Stimulated activated CD4-positive, alpha-beta T cell treated with anti-CD3 and anti-CD28 coated beads, Interleukin-4, amount 100 ng/mL, for 4 hours (primary cell): ENCODE measurements at regions not wholly inside any gene's neighbourhood (a gene's known extent, or its start where the extent isn't known, plus 50 kb on each side); places are given as distances from the start of the nearest gene placed in this dataset.

ENCODE experiments used
- DNase-seq, 2 experiments: peaks; one replicate each; pipeline ENCODE4 v3.0.0-alpha.2; 2020

DNA sequence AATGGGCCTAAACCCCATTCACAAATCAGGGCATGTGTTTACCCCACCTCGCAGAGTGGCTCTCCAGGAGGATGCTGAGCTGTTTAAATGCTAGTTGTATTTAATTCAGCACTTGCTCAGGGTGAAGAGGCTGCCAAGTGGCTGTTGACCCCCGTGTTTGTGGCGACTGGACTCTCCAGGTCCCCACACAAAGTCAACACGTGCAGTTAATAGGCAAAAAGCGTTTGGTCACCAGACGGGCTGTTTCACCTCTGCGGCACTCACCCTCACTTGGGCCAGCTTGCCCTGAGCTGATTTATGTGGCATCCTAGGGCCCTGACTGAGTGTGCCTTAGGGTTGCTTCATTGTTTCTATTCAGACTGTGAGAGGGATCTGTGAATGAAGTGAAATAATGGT is 152.3 kb downstream of the GAS1 start:
- DNase-seq = no peak

GRCh38 chr9:86794391-86795046 is 152.8 kb downstream of the GAS1 start:
- DNase-seq = no peak

- DNase-seq = no peak
Observed at GRCh38 chr9:86792136-86792535, 155.2 kb downstream of the GAS1 start.

- no peak for DNase-seq
Observed at GRCh38 chr9:86790805-86791204, 156.5 kb downstream of the GAS1 start.

DNA sequence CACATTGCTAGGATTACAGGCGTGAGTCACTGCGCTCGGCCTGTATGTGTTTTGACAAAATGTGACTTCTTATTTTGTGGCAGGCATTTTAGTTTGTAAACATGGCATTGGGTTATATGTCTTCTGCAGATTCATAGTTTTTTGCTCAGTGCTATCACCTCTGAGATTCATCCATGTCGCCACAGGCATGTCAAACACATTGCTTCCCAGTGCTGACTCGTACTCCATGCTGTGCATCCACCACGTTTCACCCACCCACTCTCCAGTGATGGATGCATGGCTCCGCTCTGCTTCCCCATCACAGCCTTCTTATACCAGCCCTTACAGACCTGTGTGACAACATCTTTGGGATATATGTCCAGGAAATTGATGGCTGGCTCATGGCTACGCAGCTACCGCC is 158.8 kb downstream of the GAS1 start:
- DNase-seq = no peak

GRCh38 chr9:86783884-86784283 is 163.4 kb downstream of the GAS1 start:
- no peak for DNase-seq

- DNase-seq = no peak
Observed at GRCh38 chr9:86782831-86783230, 164.5 kb downstream of the GAS1 start.

DNA sequence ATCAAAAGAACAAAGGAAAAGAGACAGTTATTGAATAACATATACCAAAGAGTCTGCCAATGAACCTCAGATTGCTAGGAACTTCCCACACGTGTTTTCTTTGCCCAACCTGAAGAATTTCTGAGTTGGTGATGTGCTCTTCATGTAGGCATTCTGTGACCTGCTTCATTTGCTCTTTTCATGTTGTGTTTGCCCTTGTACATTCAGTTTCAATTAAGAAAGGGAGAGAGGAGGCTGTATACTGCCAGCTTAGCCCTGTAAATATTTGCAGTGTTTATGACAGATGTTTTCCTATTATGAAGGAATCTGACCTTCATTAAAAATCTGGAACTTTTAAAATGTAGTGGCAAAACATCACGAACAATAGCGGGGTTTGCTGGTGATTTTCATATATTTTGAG is 168.5 kb downstream of the GAS1 start:
- no peak for DNase-seq

DNA sequence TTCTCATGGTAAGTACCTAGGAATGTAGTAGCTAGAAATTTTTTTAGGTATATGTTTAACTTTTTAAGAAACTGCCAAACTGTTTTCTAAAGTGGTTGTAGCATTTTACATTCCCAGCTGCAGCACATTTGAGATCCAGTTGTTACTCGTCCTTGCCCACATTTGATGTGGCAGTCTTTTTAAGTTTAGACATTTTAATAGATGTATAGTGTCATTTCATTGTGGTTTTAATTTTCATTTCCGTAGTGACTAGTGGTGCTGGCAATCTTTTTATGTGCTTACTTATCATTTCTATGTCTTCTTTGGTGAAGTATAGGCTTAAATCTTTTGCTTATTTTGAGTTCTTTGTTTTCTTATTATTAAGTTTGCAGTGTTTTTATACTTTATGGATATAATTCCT is 171.6 kb downstream of the GAS1 start:
- DNase-seq = no peak

GRCh38 chr9:86774116-86774515 is 173.2 kb downstream of the GAS1 start:
- DNase-seq = no peak

DNA sequence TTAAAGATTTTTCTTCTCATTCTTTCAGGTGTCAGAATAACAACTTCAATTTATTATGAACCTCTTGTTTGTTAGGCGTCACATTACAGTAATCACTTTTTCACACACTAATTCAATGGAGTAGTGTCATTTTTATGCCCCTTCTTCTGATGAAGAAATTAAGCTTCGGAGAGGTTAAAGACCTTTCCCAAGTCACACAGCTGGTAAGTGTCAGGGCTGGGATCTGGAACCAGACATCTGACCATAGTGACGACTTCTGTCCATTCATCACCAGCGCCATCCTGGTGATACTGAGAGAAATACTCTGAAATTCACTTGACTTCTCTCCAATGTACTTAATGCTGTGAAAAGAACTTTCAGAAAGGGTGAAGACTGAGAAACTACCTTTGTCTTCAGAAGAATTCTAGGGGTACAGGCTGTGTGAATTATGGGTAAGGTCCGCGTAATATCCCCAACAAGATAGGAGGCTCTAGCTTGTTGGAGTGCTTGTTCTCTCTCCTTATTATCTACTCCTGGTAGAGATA is 173.8 kb downstream of the GAS1 start:
- no peak for DNase-seq

DNA sequence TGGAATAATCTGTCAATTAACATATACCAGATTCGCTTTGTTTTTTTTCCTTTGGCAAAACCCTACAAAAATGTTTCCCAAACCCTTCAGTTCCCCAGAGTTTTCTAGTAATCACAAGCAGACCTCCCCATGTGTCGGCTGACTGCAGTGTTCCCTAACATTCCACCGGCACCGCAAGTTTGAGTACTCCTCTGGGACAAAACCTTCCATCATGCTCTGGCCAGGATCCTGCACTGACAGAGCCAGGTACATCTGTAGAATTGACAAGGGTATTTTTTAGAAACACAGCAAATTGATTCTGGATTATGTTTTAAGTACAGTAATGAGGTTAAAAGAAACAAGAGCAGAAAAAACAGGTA is 174.7 kb downstream of the GAS1 start:
- no peak for DNase-seq

- no peak for DNase-seq
Observed at GRCh38 chr9:86771941-86772634, 175.2 kb downstream of the GAS1 start.

GRCh38 chr9:86771420-86771819 is 175.9 kb downstream of the GAS1 start:
- DNase-seq = no peak

GRCh38 chr9:86768709-86769108 is 178.6 kb downstream of the GAS1 start:
- no peak for DNase-seq

GRCh38 chr9:86768020-86768419 is 179.3 kb downstream of the GAS1 start:
- DNase-seq = no peak

DNA sequence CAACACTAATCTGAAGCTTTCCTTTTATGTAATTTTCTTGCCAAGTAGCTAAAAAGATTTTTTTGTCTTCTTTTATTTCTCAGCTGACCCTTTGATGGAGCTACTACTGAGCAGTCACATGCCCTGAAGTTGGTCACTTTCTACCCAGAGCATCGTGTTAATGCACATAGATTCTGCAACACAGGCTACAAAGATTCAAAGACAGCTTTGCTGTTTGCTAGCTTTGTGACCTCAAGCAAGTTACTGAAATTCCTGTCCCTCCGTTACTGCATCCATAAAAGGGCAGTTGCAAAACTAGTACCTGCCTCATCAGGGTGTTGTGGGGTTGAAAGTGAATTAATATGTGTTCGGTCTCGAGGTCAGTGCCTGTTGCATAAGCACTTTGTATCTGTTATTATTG is 179.9 kb downstream of the GAS1 start:
- no peak for DNase-seq

- no peak for DNase-seq
Observed at GRCh38 chr9:86766912-86767311, 180.4 kb downstream of the GAS1 start.

GRCh38 chr9:86766511-86766910 is 180.8 kb downstream of the GAS1 start:
- no peak for DNase-seq

DNA sequence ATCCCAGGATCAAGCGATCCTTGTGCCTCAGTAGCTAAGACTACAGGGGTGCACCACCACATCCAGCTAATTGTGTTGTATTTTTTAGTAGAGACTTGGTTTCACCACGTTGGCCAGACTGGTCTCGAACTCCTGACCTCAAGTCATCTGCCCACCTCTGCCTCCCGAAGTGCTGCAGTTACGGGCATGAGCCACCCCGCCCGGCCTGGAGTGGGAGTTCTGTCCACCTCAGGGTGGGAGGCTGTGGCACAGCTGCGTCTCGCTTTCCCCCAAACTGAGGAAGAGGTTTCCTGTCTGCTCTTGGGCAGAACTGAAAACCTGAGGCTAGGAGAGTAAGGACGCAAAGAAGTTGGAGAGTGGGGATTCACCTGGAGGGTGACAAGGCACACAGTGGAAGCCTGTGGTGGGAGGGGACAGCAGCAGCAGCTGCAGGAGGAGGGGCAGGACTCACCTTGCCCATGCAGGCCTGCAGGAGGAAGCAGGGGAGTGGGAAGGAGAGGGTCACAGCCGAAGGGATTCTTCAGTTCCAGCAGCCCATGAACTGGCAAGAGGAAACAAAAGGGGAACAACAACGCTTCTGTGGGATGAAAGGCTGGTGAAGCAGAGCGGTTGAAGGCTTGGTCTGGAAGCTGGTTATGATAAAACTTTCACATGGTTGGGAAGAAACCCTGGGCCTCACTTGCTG is 181.4 kb downstream of the GAS1 start:
- DNase-seq = no peak

DNA sequence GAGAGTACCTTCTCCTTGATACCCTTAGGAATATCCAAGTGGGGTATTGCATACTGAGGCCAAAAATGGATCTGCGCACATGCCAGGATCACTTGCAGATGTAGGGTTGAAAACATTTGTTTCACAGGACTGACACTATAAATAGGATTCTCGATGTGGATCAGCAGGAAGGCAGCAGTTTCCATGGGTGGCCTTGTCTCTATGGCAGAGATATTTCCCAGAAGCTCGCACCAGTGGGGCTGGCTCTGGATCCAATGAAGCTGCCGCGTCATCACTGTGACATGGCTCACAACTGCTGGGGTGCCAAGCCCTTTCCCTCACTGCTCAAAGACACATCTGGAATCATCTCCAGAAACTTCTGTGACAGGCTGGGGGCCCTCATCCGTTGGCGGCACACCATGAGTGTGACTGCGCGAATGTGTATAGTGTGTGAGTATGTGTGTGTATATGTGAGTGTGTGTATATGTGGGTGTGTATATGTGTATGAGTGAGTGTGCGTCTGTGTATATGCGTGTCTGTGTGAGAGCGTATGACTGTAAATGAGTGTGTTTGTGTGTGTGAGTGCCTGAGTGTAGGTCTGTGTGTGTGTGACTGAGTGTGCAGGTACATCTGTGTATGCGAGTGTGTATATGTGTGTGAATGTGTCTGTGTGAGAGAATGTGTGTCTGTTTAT is 182.5 kb downstream of the GAS1 start:
- DNase-seq = no peak

GRCh38 chr9:86764221-86764624 is 183.1 kb downstream of the GAS1 start:
- DNase-seq = no peak

GRCh38 chr9:86763791-86764190 is 183.5 kb downstream of the GAS1 start:
- DNase-seq = no peak

- DNase-seq = no peak
Observed at GRCh38 chr9:86757382-86757720, 190.0 kb downstream of the GAS1 start.
